ENCODE measurements at regions not wholly inside any gene's neighbourhood (a gene's known extent, or its start where the extent isn't known, plus 50 kb on each side); places are given as distances from the start of the nearest gene placed in this dataset.

GRCh38 chr1:221122501-221122900 is 243.3 kb downstream of the HLX start:
- TF ChIP-seq, protein P1, sequence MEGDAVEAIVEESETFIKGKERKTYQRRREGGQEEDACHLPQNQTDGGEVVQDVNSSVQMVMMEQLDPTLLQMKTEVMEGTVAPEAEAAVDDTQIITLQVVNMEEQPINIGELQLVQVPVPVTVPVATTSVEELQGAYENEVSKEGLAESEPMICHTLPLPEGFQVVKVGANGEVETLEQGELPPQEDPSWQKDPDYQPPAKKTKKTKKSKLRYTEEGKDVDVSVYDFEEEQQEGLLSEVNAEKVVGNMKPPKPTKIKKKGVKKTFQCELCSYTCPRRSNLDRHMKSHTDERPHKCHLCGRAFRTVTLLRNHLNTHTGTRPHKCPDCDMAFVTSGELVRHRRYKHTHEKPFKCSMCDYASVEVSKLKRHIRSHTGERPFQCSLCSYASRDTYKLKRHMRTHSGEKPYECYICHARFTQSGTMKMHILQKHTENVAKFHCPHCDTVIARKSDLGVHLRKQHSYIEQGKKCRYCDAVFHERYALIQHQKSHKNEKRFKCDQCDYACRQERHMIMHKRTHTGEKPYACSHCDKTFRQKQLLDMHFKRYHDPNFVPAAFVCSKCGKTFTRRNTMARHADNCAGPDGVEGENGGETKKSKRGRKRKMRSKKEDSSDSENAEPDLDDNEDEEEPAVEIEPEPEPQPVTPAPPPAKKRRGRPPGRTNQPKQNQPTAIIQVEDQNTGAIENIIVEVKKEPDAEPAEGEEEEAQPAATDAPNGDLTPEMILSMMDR (IDR thresholded peaks at IDR 0.05; ENCODE audit: insufficient read depth, low read depth, low read length): no peak
- no peak for TF ChIP-seq EZH2 (IDR thresholded peaks at IDR 0.05; ENCODE audit: insufficient read depth, low read length)

Data from astrocyte (in vitro differentiated cells and primary cell).